HCT116 (cell line): ENCODE measurements at regions not wholly inside any gene's neighbourhood (a gene's known extent, or its start where the extent isn't known, plus 50 kb on each side); places are given as distances from the start of the nearest gene placed in this dataset.

Experiments used
- ATAC-seq: fragments of 200-7000 bp; cut with Tn5 transposase; 2 replicates; pipeline ENCODE4 v1.9.1; 2020; ENCODE audit warnings: mild to moderate bottlenecking, moderate library complexity
- BruUV-seq: library from RNA; stranded (reverse); fragments of 400-500 nt; replicated peaks from 2 replicates; lab custom pipeline; 2021; lab: Mats Ljungman, UMichigan
- CTCF ChIA-PET: fragments of 300-600 bp; sonication (Branson Sonifier 250); formaldehyde crosslinking; loops from one replicate; lab custom pipeline; 2021; ENCODE audit warnings: antibody characterized with exemption; lab: Charles Lee
- POLR2A ChIA-PET: fragments of 300-600, 350-600 bp; sonication (Branson Sonifier 250); formaldehyde crosslinking; loops from one replicate; lab custom pipeline; 2021; ENCODE audit warnings: antibody characterized with exemption; lab: Charles Lee
- RAD21 ChIA-PET, 2 experiments: fragments of 300-600 bp; sonication (Branson Sonifier 250); formaldehyde crosslinking; loops; one replicate each; lab custom pipeline; 2023; ENCODE audit warnings: low total read pairs in 2 of 2; ENCODE audit not compliant: uncharacterized antibody in 2 of 2, unreplicated experiment in 2 of 2, low non-redundant PET in 1 of 2; lab: Charles Lee
- DNase-seq: peaks from one replicate; pipeline ENCODE4 v3.0.0-alpha.2; 2010; ENCODE audit warnings: low read depth, low spot score
- H2AFZ ChIP-seq: fragments of 200-600 bp; shearing (Covaris generic), sonication (generic); 2 replicates; pipeline ENCODE4 v1.6.1; 2017; ENCODE audit warnings: low read depth, mixed run types, mixed read lengths, antibody characterized with exemption, low read length; ENCODE audit not compliant: poor library complexity, severe bottlenecking
- H3K27ac ChIP-seq: 2 replicates; pipeline ENCODE4 v1.5.1; 2012; ENCODE audit warnings: low read depth, low read length
- H3K27me3 ChIP-seq: fragments of 200-600 bp; sonication (generic); 2 replicates; pipeline ENCODE4 v1.6.1; 2016; ENCODE audit warnings: mixed run types, low read length, mixed read lengths; ENCODE audit not compliant: insufficient read depth
- H3K36me3 ChIP-seq, 2 experiments: fragments of 200-500 bp in 1 of 2; fragments of 200-600 bp in 1 of 2; sonication (Bioruptor generic) in 1 of 2; sonication (generic) in 1 of 2; 2 replicates each; pipeline versions ENCODE4 v1.5.1 to v1.6.1; 2014 to 2016; ENCODE audit warnings: low read length in 2 of 2, inconsistent platforms in 1 of 2, mixed read lengths in 1 of 2, mixed run types in 1 of 2; ENCODE audit not compliant: insufficient read depth in 2 of 2, control insufficient read depth in 1 of 2
- H3K4me1 ChIP-seq, 2 experiments: fragments of 200-600 bp in 1 of 2; sonication (generic) in 1 of 2; 2 replicates each; pipeline versions ENCODE4 v1.5.1 to v1.6.1; 2012 to 2017; ENCODE audit warnings: low read length in 2 of 2, inconsistent platforms in 1 of 2, mild to moderate bottlenecking in 1 of 2, mixed read lengths in 1 of 2, mixed run types in 1 of 2, moderate library complexity in 1 of 2; ENCODE audit not compliant: insufficient read depth in 2 of 2, control insufficient read depth in 1 of 2
- H3K4me2 ChIP-seq: fragments of 200-600 bp; sonication (generic); 2 replicates; pipeline ENCODE4 v1.6.1; 2017; ENCODE audit warnings: mixed run types, low read length, mixed read lengths
- H3K4me3 ChIP-seq, 2 experiments: fragments of 200-600 bp in 1 of 2; sonication (generic) in 1 of 2; replicated peaks in 1 of 2; 2 replicates each; pipeline ENCODE4 v1.5.1; 2011 to 2016; ENCODE audit warnings: low read length in 2 of 2, control low read depth in 1 of 2, low read depth in 1 of 2, mild to moderate bottlenecking in 1 of 2, mixed read lengths in 1 of 2, mixed run types in 1 of 2
- H3K79me2 ChIP-seq: fragments of 200-600 bp; sonication (generic); 2 replicates; pipeline ENCODE4 v1.6.1; 2017; ENCODE audit warnings: mild to moderate bottlenecking, mixed run types, low read length, moderate library complexity, mixed read lengths; ENCODE audit not compliant: insufficient read depth
- H3K9ac ChIP-seq: fragments of 200-600 bp; sonication (generic); 2 replicates; pipeline ENCODE4 v1.6.1; 2016; ENCODE audit warnings: low read length, mixed read lengths
- H3K9me2 ChIP-seq: fragments of 200-600 bp; sonication (generic), shearing (Covaris generic); 2 replicates; pipeline ENCODE4 v1.6.1; 2017; ENCODE audit warnings: mixed run types, mild to moderate bottlenecking, moderate library complexity; ENCODE audit not compliant: insufficient read depth
- H3K9me3 ChIP-seq, 2 experiments: fragments of 200-500 bp in 1 of 2; fragments of 200-600 bp in 1 of 2; sonication (Bioruptor generic) in 1 of 2; sonication (generic) in 1 of 2; 2 replicates each; pipeline ENCODE4 v1.6.1; 2014 to 2017; ENCODE audit warnings: low read length in 2 of 2, mixed read lengths in 2 of 2, inconsistent platforms in 1 of 2, low read depth in 1 of 2, mild to moderate bottlenecking in 1 of 2, mixed run types in 1 of 2, moderate library complexity in 1 of 2; ENCODE audit not compliant: control insufficient read depth in 1 of 2, insufficient read depth in 1 of 2
- H4K20me1 ChIP-seq: fragments of 200-600 bp; sonication (generic), shearing (Covaris generic); 2 replicates; pipeline ENCODE4 v1.6.1; 2017; ENCODE audit warnings: mixed run types, mild to moderate bottlenecking, moderate library complexity; ENCODE audit not compliant: insufficient read depth
- CEBPB ChIP-seq: IDR thresholded peaks from 2 replicates; pipeline ENCODE4 v1.6.1; 2012; ENCODE audit warnings: low read depth
- FOSL1 ChIP-seq: IDR thresholded peaks from 2 replicates; pipeline ENCODE4 v1.6.1; 2012; ENCODE audit warnings: low read depth
- MAX ChIP-seq: IDR thresholded peaks from 2 replicates; pipeline ENCODE4 v1.6.1; 2012
- POLR2A ChIP-seq: IDR thresholded peaks from 2 replicates; pipeline ENCODE4 v1.7.0; 2011; ENCODE audit warnings: borderline replicate concordance; ENCODE audit not compliant: insufficient read depth, insufficient read length; ENCODE audit errors: extremely low read depth
- RAD21 ChIP-seq: IDR thresholded peaks from 2 replicates; pipeline ENCODE4 v1.6.1; 2012; ENCODE audit warnings: low read depth, mild to moderate bottlenecking
- REST ChIP-seq: IDR thresholded peaks from 2 replicates; pipeline ENCODE4 v1.6.1; 2012; ENCODE audit warnings: low read depth
- SP1 ChIP-seq: IDR thresholded peaks from 2 replicates; pipeline ENCODE4 v1.6.1; 2012; ENCODE audit warnings: low read depth
- TCF7L2 ChIP-seq: IDR thresholded peaks from 2 replicates; pipeline ENCODE4 v1.7.0; 2011; ENCODE audit warnings: borderline replicate concordance, inconsistent platforms; ENCODE audit not compliant: insufficient read depth, insufficient read length; ENCODE audit errors: extremely low read depth
- YY1 ChIP-seq: IDR thresholded peaks from 2 replicates; pipeline ENCODE4 v1.6.1; 2011; ENCODE audit warnings: low read length, low read depth, moderate library complexity, mild to moderate bottlenecking; ENCODE audit not compliant: insufficient replicate concordance; ENCODE audit errors: extremely low read depth
- ZBTB33 ChIP-seq: IDR thresholded peaks from 2 replicates; pipeline ENCODE4 v1.6.1; 2011; ENCODE audit warnings: mild to moderate bottlenecking, low read length, moderate library complexity; ENCODE audit not compliant: insufficient replicate concordance; ENCODE audit errors: extremely low read depth
- ZNF274 ChIP-seq: fragments of 200-500 bp; sonication (Bioruptor generic); IDR thresholded peaks from 2 replicates; pipeline ENCODE4 v1.6.1; 2014; ENCODE audit warnings: mild to moderate bottlenecking, low read depth, low read length, inconsistent platforms
- intact Hi-C: fragments of 100-400 bp; cut with micrococcal nuclease; formaldehyde crosslinking; loops from 2 replicates; pipeline ENCODE4 v1.10.0; 2022

- no TSS peak for BruUV-seq
- ATAC-seq (no peak), DNase-seq (no peak)
- Histone ChIP-seq H3K9me3 (peaks cover 27 to 29% of the 10 kb centered on the region in 2 experiments; a peak in 2 of 4 replicates), H3K4me3 (no peak overlapping the region), H4K20me1 (no peaks in the 10 kb centered on the region), H3K27ac (no peak overlapping the region), H2AFZ (no peak overlapping the region), H3K27me3 (no peaks in the 10 kb centered on the region), H3K9me2 (no peaks in the 10 kb centered on the region), H3K36me3 (no peaks in the 10 kb centered on the region), H3K4me2 (no peak overlapping the region), H3K4me1 (no peaks in the 10 kb centered on the region), H3K9ac (no peak overlapping the region), H3K79me2 (no peaks in the 10 kb centered on the region)
- ChIA-PET POLR2A (no interaction called here), RAD21 (no interaction called here), CTCF (no interaction called here)
- no peak for TF ChIP-seq RAD21
- no peak for TF ChIP-seq YY1
- TF ChIP-seq POLR2A = no peak
- no peak for TF ChIP-seq REST
- no peak for TF ChIP-seq TCF7L2
- TF ChIP-seq ZNF274 = no peak
- intact Hi-C loops = no loop called here
These were observed 855.1 kb downstream of the SORCS1 start for GRCh38 chr10:106309376-106309775.

GRCh38 chr10:106308284-106308683, 856.2 kb downstream of the SORCS1 start:
- ATAC-seq = no peak

More at GRCh38 chr10:106308284-106308683, 856.2 kb downstream of the SORCS1 start:
- RAD21 ChIA-PET = no interaction called here
- POLR2A ChIA-PET = no interaction called here
- H3K4me3 ChIP-seq = no peak overlapping the region
- DNase-seq = no peak
- no peaks in the 10 kb centered on the region for H3K4me1 ChIP-seq
- no peak overlapping the region for H3K4me2 ChIP-seq
- H3K9me2 ChIP-seq = no peaks in the 10 kb centered on the region
- CTCF ChIA-PET = no interaction called here
- H3K27ac ChIP-seq = no peak overlapping the region
- no peaks in the 10 kb centered on the region for H4K20me1 ChIP-seq
- no peak overlapping the region for H3K9ac ChIP-seq
- intact Hi-C loops = no loop called here
- TF ChIP-seq ZBTB33 = no peak
- no peak for TF ChIP-seq RAD21
- no peak for TF ChIP-seq FOSL1
- no peak for TF ChIP-seq SP1
- TF ChIP-seq CEBPB = no peak
- no peak for TF ChIP-seq MAX
- no TSS peak for BruUV-seq
- H3K27me3 ChIP-seq = no peaks in the 10 kb centered on the region
- H3K79me2 ChIP-seq = no peaks in the 10 kb centered on the region
- H2AFZ ChIP-seq = no peak overlapping the region
- no peaks in the 10 kb centered on the region for H3K36me3 ChIP-seq
- peaks cover 25 to 31% of the 10 kb centered on the region in 2 experiments; a peak in 2 of 4 replicates for H3K9me3 ChIP-seq
